GM12878 (cell line): ENCODE measurements at regions not wholly inside any gene's neighbourhood (a gene's known extent, or its start where the extent isn't known, plus 50 kb on each side); places are given as distances from the start of the nearest gene placed in this dataset.

Experiments used
- ASH2L ChIP-seq: fragments of 300-600, 200-600 bp; sonication (generic); IDR thresholded peaks from 2 replicates; pipeline ENCODE4 v1.6.1; 2017; ENCODE audit warnings: low read depth, mild to moderate bottlenecking, borderline replicate concordance
- BRCA1 ChIP-seq: IDR thresholded peaks from 2 replicates; pipeline ENCODE4 v1.6.1; 2011; ENCODE audit warnings: low read depth, low read length, improper control_type of control experiment
- ESRRA ChIP-seq: IDR thresholded peaks from 2 replicates; pipeline ENCODE4 v1.6.1; 2012; ENCODE audit warnings: mild to moderate bottlenecking, low read length, improper control_type of control experiment
- HDAC6 ChIP-seq: fragments of 200-600 bp; sonication (generic); IDR thresholded peaks from one replicate; pipeline ENCODE4 v1.8.0; 2017; ENCODE audit warnings: antibody characterized with exemption; ENCODE audit not compliant: unreplicated experiment
- USF2 ChIP-seq: IDR thresholded peaks from 2 replicates; pipeline ENCODE4 v1.6.1; 2011; ENCODE audit warnings: low read depth, low read length, improper control_type of control experiment, borderline replicate concordance
- TF ChIP-seq, protein P1 (sequence below), 3 experiments: IDR thresholded peaks in 2 of 3; conservative IDR thresholded peaks in 1 of 3; 2 replicates each; pipeline ENCODE4 v1.5.1; 2011; ENCODE audit warnings: low read depth in 3 of 3, low read length in 3 of 3, mild to moderate bottlenecking in 3 of 3, control low read depth in 2 of 3, moderate library complexity in 2 of 3, inconsistent platforms in 1 of 3, mixed read lengths in 1 of 3; ENCODE audit not compliant: control insufficient read depth in 2 of 3, insufficient read depth in 1 of 3; ENCODE audit errors: extremely low read depth in 1 of 3
- TF ChIP-seq, protein P2 (sequence below): IDR thresholded peaks from 2 replicates; pipeline ENCODE4 v1.6.1; 2012; ENCODE audit warnings: low read depth, low read length, improper control_type of control experiment

DNA sequence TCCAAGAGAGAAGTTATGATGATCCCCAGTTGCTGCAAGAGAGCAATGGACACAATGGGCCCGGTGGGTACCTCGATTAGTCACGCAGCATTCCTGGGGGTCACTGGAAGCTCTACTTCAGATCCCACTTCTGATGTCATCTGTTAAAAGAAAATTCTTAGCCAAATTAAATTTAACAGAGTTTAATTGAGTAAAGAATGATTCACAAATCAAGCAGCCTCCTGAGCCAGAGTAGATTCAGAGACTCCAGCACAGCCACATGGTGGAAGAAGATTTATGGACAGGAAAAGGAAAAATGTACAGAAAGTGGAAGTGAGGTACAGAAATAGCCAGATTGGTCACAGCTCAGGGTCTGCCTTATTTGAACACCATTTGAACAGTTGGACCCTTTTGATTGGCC lies 107.5 kb downstream of the SPTSSA start:
- TF ChIP-seq USF2: no peak
- no peak for TF ChIP-seq ESRRA
- TF ChIP-seq HDAC6: no peak
- TF ChIP-seq, protein P1, sequence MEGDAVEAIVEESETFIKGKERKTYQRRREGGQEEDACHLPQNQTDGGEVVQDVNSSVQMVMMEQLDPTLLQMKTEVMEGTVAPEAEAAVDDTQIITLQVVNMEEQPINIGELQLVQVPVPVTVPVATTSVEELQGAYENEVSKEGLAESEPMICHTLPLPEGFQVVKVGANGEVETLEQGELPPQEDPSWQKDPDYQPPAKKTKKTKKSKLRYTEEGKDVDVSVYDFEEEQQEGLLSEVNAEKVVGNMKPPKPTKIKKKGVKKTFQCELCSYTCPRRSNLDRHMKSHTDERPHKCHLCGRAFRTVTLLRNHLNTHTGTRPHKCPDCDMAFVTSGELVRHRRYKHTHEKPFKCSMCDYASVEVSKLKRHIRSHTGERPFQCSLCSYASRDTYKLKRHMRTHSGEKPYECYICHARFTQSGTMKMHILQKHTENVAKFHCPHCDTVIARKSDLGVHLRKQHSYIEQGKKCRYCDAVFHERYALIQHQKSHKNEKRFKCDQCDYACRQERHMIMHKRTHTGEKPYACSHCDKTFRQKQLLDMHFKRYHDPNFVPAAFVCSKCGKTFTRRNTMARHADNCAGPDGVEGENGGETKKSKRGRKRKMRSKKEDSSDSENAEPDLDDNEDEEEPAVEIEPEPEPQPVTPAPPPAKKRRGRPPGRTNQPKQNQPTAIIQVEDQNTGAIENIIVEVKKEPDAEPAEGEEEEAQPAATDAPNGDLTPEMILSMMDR (IDR thresholded peaks at IDR 0.05 in 2 of 3, conservative IDR thresholded peaks at IDR 0.05 in 1 of 3; ENCODE audit: control insufficient read depth in 2 of 3, extremely low read depth in 1 of 3, insufficient read depth in 1 of 3, low read depth in 3 of 3, low read length in 3 of 3): no peak
- TF ChIP-seq ASH2L: no peak
- no peak for TF ChIP-seq BRCA1
- TF ChIP-seq, protein P2, sequence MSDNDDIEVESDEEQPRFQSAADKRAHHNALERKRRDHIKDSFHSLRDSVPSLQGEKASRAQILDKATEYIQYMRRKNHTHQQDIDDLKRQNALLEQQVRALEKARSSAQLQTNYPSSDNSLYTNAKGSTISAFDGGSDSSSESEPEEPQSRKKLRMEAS: no peak
